Astrocyte (in vitro differentiated cells and primary cell): ENCODE measurements at regions not wholly inside any gene's neighbourhood (a gene's known extent, or its start where the extent isn't known, plus 50 kb on each side); places are given as distances from the start of the nearest gene placed in this dataset.
"Not testable (repeated sequence)": the region's sequence is repeated elsewhere in the genome, so short reads cannot be mapped to it uniquely, and the experiment has no call there.

Source experiments
- CTCF ChIP-seq: IDR thresholded peaks from 2 replicates; pipeline ENCODE4 v1.5.1; 2011; ENCODE audit warnings: low read depth, mild to moderate bottlenecking, inconsistent platforms, low read length, moderate library complexity; ENCODE audit not compliant: insufficient read depth
- EZH2 ChIP-seq: IDR thresholded peaks from 2 replicates; pipeline ENCODE4 v1.6.1; 2012; ENCODE audit warnings: mild to moderate bottlenecking, low read length, inconsistent platforms; ENCODE audit not compliant: insufficient read depth

- TF ChIP-seq CTCF, EZH2: not testable (repeated sequence)
Observed at GRCh38 chr3:75434276-75434912, 229.7 kb upstream of the FRG2C start.
